ENCODE measurements at regions not wholly inside any gene's neighbourhood (a gene's known extent, or its start where the extent isn't known, plus 50 kb on each side); places are given as distances from the start of the nearest gene placed in this dataset.

GRCh38 chr15:97482521-97482920 is 478.0 kb upstream of the ARRDC4 start:
- TF ChIP-seq, protein P1, sequence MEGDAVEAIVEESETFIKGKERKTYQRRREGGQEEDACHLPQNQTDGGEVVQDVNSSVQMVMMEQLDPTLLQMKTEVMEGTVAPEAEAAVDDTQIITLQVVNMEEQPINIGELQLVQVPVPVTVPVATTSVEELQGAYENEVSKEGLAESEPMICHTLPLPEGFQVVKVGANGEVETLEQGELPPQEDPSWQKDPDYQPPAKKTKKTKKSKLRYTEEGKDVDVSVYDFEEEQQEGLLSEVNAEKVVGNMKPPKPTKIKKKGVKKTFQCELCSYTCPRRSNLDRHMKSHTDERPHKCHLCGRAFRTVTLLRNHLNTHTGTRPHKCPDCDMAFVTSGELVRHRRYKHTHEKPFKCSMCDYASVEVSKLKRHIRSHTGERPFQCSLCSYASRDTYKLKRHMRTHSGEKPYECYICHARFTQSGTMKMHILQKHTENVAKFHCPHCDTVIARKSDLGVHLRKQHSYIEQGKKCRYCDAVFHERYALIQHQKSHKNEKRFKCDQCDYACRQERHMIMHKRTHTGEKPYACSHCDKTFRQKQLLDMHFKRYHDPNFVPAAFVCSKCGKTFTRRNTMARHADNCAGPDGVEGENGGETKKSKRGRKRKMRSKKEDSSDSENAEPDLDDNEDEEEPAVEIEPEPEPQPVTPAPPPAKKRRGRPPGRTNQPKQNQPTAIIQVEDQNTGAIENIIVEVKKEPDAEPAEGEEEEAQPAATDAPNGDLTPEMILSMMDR (IDR thresholded peaks at IDR 0.05), result no peak
- TF ChIP-seq POLR2A (IDR thresholded peaks at IDR 0.05) (no peak), POLR2AphosphoS5 (IDR thresholded peaks at IDR 0.05) (no peak)

Measured in breast epithelium (tissue), 3 donors.